ENCODE measurements at regions not wholly inside any gene's neighbourhood (a gene's known extent, or its start where the extent isn't known, plus 50 kb on each side); places are given as distances from the start of the nearest gene placed in this dataset.
"Not testable (repeated sequence)": the region's sequence is repeated elsewhere in the genome, so short reads cannot be mapped to it uniquely, and the experiment has no call there.

- DNase-seq (ENCODE audit: low spot score in 2 of 2) (no peak), FAIRE-seq (no peak)
Observed at GRCh38 chr21:14058566-14058965, 152.2 kb downstream of the LIPI start.

GRCh38 chr21:14057841-14058481, 152.8 kb downstream of the LIPI start:
- not testable (repeated sequence) for FAIRE-seq; DNase-seq (ENCODE audit: low spot score in 2 of 2)

GRCh38 chr21:14057313-14057712, 153.4 kb downstream of the LIPI start:
- no peak for FAIRE-seq
- no peak for DNase-seq (ENCODE audit: low spot score in 2 of 2)

- FAIRE-seq (no peak), DNase-seq (ENCODE audit: low spot score in 2 of 2) (no peak)
Observed at GRCh38 chr21:14056771-14057191, 154.0 kb downstream of the LIPI start.

GRCh38 chr21:14055746-14056515, 154.8 kb downstream of the LIPI start:
- FAIRE-seq; DNase-seq (ENCODE audit: low spot score in 2 of 2): not testable (repeated sequence)

GRCh38 chr21:14054682-14055081, 156.1 kb downstream of the LIPI start:
- no peak for DNase-seq (ENCODE audit: low spot score in 2 of 2)
- FAIRE-seq: no peak

GRCh38 chr21:14050121-14050520, 160.6 kb downstream of the LIPI start:
- FAIRE-seq (no peak), DNase-seq (ENCODE audit: low spot score in 2 of 2) (no peak)

- no peak for DNase-seq (ENCODE audit: low spot score in 2 of 2)
- no peak for FAIRE-seq
Observed at GRCh38 chr21:14046401-14046800, 164.4 kb downstream of the LIPI start.

GRCh38 chr21:14040386-14040785, 170.4 kb downstream of the LIPI start:
- no peak for DNase-seq (ENCODE audit: low spot score in 2 of 2)
- FAIRE-seq: no peak

- not testable (repeated sequence) for FAIRE-seq; DNase-seq (ENCODE audit: low spot score in 2 of 2)
Observed at GRCh38 chr21:14028619-14029018, 182.1 kb downstream of the LIPI start.

- DNase-seq (ENCODE audit: low spot score in 2 of 2) (peak; percentile 28 to 41), FAIRE-seq (peak; percentile 43)
Observed at GRCh38 chr21:14027235-14027869, 183.4 kb downstream of the LIPI start.

GRCh38 chr21:14020108-14020507, 190.6 kb downstream of the LIPI start:
- not testable (repeated sequence) for FAIRE-seq; DNase-seq (ENCODE audit: low spot score in 2 of 2)

- not testable (repeated sequence) for FAIRE-seq; DNase-seq (ENCODE audit: low spot score in 2 of 2)
Observed at GRCh38 chr21:14015841-14016240, 194.9 kb downstream of the LIPI start.

- not testable (repeated sequence) for DNase-seq (ENCODE audit: low spot score in 2 of 2); FAIRE-seq
Observed at GRCh38 chr21:14013623-14014498, 196.9 kb downstream of the LIPI start.

GRCh38 chr21:14013056-14013603, 197.6 kb downstream of the LIPI start:
- FAIRE-seq: no peak
- no peak for DNase-seq (ENCODE audit: low spot score in 2 of 2)

- FAIRE-seq: no peak
- no peak for DNase-seq (ENCODE audit: low spot score in 2 of 2)
Observed at GRCh38 chr21:14012409-14012808, 198.3 kb downstream of the LIPI start.

GRCh38 chr21:14011751-14012150, 199.0 kb downstream of the LIPI start:
- DNase-seq (ENCODE audit: low spot score in 2 of 2); FAIRE-seq: not testable (repeated sequence)

- DNase-seq (ENCODE audit: low spot score in 2 of 2); FAIRE-seq: not testable (repeated sequence)
Observed at GRCh38 chr21:14011149-14011548, 199.6 kb downstream of the LIPI start.

- FAIRE-seq: no peak
- DNase-seq (ENCODE audit: low spot score in 2 of 2): no peak
Observed at GRCh38 chr21:14010729-14011128, 200.0 kb downstream of the LIPI start.

GRCh38 chr21:14009990-14010389, 200.8 kb downstream of the LIPI start:
- FAIRE-seq; DNase-seq (ENCODE audit: low spot score in 2 of 2): not testable (repeated sequence)

All from frontal cortex (tissue), 3 donors.